ENCODE measurements at regions not wholly inside any gene's neighbourhood (a gene's known extent, or its start where the extent isn't known, plus 50 kb on each side); places are given as distances from the start of the nearest gene placed in this dataset.

DNA sequence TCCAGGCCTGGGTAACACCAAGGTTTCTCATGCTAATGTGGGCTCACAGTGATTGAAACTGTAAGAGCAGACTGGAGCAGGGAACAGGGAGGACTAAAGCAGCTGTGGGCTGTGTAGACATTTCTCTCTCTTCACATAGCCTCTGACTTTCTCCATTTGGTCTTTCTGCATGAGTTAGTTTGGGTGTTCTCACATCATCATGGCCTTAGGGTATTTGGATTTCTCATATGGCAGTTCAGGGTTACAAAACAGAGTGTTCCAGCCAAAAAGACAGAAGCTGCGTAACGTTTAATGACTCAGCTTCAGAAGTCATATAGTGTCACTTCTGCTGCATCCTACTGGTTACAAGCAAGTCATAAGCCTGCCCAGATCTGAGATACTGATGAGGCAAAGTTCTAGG lies 52.0 kb upstream of the OSBPL8 start:
- no peak for DNase-seq (ENCODE audit: low read depth in 2 of 2)

DNA sequence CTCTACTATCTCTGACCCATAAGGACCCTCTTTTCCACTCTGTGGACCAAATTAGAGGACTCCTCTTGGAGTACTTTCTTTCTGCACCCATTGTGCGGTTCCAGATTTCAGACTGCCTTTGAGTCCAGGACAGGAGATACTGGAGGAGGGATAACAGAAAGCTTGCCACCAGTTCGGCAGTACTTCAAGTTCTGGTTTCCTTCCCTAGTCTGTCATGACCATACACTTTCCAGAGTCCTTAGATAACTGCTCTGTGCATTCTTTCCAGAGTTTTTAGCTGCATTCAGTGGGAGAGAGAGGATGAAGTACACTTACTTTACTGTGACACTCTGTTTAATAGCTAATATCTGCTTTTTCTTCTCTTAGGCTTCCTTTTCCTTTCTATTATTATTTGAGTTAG lies 54.8 kb upstream of the OSBPL8 start:
- DNase-seq (ENCODE audit: low read depth in 2 of 2), result no peak

DNA sequence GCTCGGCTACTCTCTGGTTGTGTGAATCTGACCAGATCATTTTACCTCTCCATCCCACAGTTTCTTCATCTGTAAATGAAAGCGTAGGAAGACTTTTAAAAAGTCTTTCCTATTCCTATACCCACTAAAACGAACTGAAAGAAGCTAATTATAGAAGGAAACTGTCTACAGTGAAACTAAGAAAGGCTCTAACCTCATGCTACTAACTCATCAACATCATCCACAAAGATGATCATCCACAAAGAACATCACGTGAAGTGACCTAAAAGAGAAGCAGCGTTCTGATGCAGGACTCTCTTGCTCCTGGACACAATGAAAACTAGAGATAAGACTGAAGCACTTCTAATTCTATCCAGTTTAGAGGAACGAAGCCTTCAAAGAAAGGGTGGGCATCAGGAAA lies 58.5 kb upstream of the OSBPL8 start:
- DNase-seq (ENCODE audit: low read depth in 2 of 2), result no peak

DNA sequence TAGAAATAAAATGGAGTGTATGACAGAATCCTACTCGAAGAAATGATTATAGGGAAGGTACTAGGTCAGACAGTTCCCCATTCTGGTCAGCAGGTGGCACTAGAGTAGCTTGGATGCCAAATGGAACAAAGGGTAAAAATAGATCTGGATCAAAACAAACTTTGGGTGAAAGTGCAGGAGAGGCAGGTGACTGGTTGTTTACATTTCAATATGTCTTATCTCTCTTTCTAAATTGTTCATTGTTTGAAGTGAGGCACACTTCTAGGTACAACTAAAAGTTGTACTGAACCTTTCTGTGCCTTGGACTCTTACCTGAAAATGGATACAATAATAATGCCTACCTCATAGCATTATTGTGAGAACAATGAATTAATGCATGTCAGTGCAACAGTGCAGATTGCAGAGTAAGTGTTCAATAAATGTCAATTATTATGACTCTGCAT lies 62.0 kb upstream of the OSBPL8 start:
- peak; percentile 44 to 49 for DNase-seq (ENCODE audit: low read depth in 2 of 2)

DNA sequence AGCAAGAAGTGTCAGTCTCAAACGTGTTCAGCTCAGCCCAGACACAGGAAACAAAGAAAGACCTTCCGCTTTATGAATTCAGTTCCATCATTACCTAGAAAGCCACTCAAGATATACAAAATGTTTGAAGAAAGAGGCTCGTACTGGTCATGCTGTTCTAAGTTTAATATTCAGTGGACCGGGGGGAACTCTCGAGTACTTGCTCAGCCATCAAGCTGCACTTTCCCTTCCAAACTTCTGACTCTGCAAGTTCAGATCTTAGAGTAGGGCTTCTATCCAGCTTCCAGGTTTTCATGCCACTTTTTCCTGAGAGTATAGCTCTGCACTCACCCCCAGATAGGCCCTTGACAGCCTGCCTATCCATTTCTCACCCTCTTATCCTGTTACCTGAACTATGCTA lies 62.8 kb upstream of the OSBPL8 start:
- no peak for DNase-seq (ENCODE audit: low read depth in 2 of 2)

DNA sequence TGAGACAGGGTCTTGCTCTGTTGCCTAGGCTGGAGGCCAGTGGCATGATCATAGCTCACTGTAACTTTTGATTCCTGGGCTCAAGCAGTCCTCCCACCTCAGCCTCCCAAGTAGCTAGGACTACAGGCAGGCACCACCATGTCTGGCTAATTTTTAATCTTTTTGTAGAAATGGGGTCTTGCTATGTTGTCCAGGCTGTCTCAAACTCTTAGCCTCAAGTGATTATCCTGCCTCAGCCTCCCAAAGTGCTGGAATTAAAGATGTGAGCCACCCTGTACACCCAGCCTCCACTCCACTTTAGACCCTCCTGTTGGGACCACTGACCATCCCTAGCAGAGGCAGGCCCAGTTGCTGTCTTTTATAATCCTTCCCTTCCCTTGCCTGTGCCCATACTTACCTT lies 63.3 kb upstream of the OSBPL8 start:
- no peak for DNase-seq (ENCODE audit: low read depth in 2 of 2)

DNA sequence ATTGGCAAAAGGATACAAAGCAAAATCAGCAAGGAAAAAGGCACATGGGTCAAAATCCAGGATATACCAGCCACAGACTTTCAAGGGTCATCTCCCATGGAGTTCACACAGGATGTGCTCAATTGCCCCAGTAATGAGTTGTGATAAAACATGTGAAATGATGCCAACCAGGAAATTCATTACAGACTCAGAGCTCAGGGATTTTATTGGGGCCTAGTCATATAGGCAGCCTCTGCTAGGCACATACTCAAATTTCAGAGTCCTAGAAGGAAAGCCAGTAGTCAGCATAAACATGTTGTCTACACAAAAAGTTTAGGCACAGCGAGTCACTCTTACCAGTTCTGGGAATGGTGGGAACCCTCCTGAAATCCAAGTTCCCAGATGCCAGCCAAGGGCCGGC lies 64.4 kb upstream of the OSBPL8 start:
- DNase-seq (ENCODE audit: low read depth in 2 of 2), result no peak

DNA sequence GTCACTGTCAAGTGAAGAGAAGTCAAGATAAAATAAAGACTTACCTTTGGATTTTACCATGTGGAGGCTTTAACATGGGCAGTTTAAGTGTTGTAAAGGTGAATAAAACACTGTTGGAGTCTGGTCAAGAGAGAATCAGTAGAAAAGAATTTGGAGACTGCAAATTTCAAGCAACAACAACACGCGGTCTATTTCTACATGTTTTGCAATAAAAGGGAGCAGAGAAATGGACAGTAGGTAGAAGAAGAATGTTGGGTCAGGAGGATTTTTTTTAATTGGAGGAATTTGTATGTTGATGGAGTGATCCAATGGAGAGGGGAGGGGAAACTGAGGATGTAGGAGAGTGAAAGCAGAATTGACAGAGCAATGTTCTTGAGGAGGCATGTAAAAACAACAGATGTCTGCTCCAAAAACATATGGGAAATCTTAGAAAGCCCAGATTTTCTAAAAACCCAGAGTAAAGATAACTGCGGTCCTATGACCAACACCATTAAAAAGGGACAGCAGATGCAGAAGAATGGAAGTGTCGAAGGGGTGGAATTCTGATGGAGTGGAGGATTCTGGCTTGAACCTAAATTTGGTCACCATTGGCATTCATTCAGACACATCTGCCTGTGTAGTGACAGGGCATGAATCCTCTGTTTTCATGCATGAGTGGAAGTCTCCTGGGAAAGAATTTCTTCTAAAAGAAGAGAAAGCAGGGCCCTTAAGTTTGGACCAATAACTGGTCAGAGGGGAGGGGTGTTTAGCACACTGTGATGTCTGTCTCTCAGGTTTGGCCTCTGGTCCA lies 68.0 kb upstream of the OSBPL8 start:
- no peak for DNase-seq (ENCODE audit: low read depth in 2 of 2)

DNA sequence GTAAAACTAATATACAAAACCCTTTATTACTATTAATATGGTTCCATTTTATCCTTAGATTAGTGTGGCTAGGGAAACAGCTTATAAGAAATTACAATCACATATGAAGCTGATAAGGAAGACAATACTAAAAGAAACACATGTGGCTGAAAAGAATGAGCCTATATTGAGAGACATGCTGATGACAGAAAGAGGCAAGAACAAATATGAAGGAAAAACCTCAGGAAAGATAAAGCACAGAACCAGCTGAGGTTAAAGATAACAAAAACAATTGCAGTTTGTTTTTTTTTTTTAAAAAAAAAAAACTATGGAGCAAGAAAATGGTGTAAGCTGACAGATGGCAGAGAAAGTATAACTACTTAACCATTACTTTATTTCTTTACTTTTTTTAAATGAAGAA lies 69.2 kb upstream of the OSBPL8 start:
- DNase-seq (ENCODE audit: low read depth in 2 of 2), result no peak

DNA sequence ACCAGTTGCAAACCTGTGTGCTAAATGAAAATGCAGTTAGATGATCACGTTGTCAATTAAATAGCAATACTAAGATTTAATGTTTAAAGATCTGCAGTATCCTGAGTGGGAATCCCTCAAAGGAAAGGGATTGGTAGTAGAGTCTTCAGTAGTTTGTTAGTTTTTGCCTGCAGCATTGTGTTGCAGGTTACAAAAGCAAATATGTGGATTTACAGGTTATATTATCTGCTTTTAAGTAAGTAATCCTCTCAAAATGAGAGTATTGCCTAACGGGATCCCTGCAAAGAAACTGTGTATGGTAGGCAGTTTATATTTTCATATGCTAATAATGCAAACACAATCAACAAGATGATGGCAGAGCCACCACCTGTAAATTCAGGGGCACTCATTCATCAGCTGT lies 72.2 kb upstream of the OSBPL8 start:
- no peak for DNase-seq (ENCODE audit: low read depth in 2 of 2)

DNA sequence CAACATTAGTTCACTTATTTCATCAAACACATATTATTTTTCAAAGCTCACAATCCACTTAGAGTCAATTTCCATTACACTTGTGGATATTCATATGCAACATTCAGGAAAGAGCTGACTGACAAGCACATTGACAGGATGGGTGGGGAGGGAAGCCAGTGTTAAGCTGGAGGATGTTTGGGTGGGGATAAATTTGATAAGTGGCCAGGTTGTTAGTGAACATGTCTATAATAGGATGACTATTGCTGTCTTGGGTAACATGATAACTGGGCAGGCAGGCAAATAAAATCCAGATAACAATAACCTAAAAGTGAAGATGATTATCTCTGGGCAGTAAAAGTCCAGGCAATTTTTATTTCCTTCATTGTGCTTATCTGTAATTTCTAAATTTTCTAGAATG lies 73.8 kb upstream of the OSBPL8 start:
- no peak for DNase-seq (ENCODE audit: low read depth in 2 of 2)

DNA sequence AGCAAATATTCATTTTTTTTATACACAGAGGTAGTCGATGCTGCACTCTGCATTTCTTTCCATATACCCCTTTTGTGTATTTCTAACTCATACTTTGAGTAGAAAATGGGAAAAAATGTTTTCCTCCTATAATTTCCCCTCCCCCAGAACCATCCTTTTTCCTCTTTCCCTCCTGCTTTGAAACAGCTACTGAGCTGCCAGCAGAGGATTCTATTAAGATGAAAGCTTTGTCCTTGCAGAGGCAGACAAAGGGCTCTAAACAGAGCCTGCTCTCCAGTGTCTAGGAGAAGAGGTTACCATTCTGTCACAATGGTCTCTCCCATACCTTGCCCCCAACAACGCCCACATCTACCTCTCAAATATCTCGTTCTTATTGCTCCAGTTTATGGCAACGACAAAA lies 74.6 kb upstream of the OSBPL8 start:
- DNase-seq (ENCODE audit: low read depth in 2 of 2), result no peak

DNA sequence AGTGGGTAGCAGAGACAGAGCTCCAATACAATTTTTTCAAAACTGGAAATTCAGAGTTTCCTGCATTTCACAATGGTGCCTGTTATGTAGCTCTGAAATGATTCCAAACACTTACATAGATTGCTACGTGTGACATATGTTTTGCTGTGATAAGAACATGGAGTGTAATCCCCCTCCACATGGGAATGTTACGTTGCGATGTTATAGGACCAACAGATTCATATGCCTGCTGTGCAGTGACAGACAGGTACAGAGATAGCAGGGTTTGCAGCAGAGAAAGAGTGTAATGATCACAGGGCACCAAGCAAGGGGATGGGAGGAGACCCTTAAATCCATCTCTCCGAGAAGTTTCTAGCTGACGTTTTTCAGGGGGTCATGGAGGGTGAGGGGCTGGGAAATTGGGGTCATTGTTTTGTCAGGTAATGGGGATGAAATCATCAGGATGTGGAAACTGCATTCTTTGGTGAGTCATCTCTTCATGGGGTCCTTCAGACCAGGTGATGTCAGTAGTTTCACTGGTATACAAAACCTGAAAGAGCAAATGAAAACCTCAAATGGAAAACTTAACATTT lies 76.6 kb upstream of the OSBPL8 start:
- DNase-seq (ENCODE audit: low read depth in 2 of 2), result no peak

DNA sequence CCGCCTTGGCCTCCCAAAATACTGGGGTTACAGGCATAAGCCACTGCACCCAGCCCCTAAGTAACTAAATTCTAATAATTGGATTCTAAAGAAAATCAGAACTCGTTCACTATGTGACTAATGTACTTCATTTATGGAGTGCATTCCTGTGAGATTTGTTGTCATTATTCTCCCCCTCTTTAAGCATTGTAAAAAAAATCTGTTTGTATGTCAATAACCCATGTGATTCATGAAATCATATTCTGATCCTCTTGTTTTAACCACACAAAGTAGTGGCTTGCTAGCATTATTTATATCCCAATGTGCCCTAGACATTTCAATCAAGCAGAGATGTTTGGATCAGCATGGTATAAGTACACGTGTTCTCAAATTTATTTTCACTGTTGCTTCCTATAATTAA lies 78.2 kb upstream of the OSBPL8 start:
- DNase-seq (ENCODE audit: low read depth in 2 of 2), result no peak

DNA sequence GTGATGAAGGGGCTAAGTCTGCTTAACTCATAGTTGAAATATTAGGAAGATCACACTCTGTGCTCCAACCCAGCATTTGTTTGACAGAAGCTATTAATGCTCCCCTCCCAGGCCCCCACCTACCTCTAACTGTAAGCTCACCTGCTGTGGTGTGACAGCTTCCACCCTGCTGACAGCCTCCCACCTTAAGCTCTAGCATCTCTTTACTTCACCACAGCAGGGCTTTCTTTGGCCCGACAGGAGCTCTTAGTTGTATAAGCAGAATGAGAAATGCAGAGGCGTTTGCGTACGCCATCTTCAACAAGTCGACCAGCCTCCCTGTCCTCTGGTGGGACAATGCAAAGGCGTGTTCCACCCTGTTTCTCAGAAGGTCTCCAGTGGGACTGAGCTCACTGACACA lies 80.1 kb upstream of the OSBPL8 start:
- no peak for DNase-seq (ENCODE audit: low read depth in 2 of 2)

DNA sequence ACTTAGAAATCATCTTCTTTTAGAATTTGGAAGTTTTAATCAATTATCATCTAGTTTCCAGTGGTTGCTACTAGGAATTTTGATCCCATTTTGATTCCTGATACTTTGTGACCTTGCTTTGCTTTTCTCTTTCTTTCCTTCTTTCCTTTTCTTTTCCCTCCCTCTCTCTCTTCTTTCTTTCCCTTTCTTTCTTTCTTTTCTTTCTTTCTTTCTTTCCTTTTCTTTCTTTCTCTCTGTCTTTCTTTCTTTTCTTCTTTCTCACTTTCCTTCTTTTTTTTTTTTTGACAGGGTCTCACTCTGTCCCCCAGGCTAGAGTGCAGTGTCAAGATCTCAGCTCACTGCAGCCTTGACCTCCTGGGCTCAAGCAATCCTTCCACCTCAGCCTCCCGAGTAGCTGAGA lies 81.5 kb upstream of the OSBPL8 start:
- no peak for DNase-seq (ENCODE audit: low read depth in 2 of 2)

DNA sequence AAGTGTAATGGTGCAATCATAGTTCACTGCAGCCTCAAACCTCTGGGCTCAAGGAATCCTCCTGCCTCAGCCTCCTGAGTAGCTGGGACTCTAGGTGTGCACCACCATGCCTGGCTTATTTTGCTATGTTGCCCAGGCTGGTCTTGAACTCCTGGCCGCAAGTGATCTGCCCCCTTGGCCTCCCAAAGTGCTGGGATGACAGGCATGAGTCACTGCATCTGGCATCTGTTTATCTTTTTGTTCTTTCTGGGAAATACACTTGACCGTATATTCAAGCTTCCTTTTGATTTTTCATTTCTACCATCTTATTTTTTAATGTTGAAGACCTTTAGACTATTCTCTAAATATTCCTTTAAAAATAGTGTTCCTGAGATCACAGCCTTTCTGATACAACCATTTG lies 82.4 kb upstream of the OSBPL8 start:
- no peak for DNase-seq (ENCODE audit: low read depth in 2 of 2)

DNA sequence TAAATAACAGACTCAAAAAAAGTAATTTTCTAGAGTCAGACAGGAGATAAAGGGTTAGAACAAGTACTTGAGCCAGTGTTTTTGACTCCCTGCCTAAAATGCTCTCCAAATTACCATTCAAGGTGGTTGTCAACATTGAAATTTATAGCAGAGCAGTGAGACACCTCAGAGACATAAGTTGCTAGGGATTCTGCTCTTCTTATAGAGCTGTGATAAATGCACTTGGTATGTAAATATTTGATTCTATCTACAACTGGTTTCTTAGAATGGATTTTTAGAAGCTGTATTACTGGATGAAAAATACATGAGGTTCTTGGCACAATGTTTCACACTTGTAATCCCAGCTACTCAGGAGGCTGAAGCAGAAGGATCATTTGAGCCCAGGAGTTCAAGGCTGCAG lies 83.9 kb upstream of the OSBPL8 start:
- no peak for DNase-seq (ENCODE audit: low read depth in 2 of 2)

DNA sequence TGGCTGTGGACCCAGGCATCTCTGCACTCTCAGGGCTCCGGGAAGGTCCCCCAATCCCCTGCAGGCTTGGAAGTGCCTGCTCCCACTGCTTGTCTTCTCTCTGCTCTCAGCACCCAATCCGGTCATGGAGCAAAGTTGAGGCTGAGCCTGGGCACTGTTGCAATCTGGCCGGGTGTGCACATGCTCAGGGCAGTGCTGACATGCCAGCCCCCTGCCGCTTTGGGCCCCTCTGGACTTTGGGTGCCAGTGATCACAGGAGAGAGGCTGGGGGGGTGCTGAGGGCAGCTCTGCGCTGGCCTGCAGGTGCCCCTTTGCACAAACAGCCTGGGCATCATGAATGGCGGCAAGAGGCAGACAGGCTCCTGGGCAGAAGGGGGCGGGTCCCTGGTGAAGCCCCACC lies 85.4 kb upstream of the OSBPL8 start:
- no peak for DNase-seq (ENCODE audit: low read depth in 2 of 2)

DNA sequence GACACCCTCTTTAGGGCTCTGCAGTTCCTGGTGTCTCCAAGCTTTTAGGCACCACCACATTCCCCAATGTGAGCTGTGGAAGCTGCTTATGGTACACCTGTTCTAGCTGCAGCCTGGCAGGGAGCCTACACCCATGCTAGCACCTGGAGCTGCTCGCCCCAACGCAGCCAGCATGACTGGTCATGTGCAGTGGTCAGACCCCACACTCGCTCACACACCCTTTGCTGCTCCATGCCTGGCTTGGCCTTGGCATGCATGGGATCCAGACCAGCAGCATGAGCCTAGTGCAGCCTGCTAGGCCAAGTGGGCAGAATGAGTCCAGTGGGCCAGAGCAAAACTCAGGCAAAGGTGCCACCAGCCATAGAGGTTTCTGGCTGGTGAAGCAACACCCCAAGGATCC lies 86.4 kb upstream of the OSBPL8 start:
- no peak for DNase-seq (ENCODE audit: low read depth in 2 of 2)

DNA sequence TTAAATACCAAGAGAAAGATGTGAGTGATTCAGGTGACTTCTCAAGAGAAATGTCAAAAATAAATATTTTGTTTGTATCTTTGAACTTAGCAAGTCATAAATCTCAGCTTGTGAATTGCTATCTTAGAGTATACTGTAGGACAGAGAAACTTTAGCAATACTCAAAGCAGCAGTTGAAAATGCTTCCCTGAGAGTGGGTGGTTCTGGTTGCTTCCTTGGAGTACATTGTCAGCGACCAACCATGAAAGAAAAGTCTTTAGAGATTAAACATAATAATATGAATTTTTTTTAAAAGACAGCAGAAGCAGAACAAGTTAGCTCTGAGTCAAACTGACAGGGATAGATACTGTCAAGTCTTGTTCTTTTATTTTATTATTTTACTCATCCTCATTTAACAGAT lies 86.8 kb upstream of the OSBPL8 start:
- no peak for DNase-seq (ENCODE audit: low read depth in 2 of 2)

DNA sequence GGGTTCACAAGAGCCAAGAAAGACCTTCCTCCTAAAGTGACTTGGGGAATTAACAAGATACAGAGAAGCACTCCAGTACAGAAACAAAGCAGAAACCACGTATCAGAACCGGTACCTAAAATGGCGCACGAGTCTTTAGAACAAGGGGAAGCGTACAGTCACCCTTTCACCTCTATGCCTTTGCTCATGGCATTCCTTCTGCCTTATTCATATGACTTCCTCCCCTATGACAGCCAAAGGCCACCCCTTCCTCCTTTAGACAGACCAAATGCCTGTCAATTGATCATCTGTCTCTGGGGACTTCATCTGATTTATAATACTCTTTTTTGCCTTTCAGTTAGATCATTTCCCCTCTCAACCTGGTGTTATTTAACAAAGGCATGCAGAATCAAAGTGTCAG lies 89.5 kb upstream of the OSBPL8 start:
- DNase-seq (ENCODE audit: low read depth in 2 of 2), result no peak

DNA sequence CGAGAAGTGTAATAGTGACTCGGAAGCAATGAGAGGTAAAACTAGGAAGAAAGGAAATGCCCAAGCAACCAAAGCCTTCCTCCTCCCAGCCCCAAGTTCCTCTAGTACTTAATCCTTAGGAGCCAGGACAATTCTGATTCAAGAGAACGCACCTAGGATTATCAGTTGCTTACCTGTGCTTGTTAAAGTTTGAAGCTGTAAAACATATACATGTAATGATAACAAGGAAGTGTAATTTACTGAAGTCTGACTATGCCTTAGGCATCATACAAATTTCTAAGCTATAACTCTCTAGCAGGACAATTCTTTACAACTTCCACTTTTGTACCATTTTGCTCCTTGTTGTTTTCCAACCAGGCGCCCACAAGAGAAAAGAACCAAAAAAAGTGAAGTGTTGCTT lies 92.8 kb upstream of the OSBPL8 start:
- no peak for DNase-seq (ENCODE audit: low read depth in 2 of 2)

DNA sequence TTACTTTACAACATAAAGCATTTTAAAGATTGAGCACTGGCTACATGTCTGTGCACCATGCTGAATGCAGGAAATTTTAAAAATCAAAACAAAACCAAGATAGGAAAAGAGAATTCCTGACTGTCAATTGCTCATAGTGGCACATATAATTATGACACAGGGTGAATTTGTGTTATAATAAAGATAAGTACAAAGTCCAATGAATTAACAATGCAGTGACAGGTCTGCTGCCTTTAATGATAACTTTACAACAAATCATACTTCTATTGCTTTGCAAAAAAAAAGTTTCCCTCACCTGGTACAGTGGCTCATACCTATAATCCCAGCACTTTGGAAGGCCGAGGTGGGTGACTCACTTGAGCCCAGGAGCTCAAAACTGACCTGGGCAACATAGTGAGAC lies 93.8 kb upstream of the OSBPL8 start:
- no peak for DNase-seq (ENCODE audit: low read depth in 2 of 2)

All from stimulated activated CD4-positive, alpha-beta T cell treated with anti-CD3 and anti-CD28 coated beads, Interleukin-15, amount 100 ng/mL, for 48 hours (primary cell).